Liver (tissue), 3 donors: ENCODE measurements at regions not wholly inside any gene's neighbourhood (a gene's known extent, or its start where the extent isn't known, plus 50 kb on each side); places are given as distances from the start of the nearest gene placed in this dataset.
"Not testable (repeated sequence)": the region's sequence is repeated elsewhere in the genome, so short reads cannot be mapped to it uniquely, and the experiment has no call there.

ENCODE experiments used
- ATF3 ChIP-seq: IDR thresholded peaks from 2 replicates; pipeline ENCODE4 v1.6.1; 2016; ENCODE audit warnings: antibody characterized with exemption
- CTCF ChIP-seq: fragments of 150-350 bp; IDR thresholded peaks from 2 replicates; pipeline ENCODE4 v1.5.1; 2017; ENCODE audit warnings: improper control_type of control experiment, low read depth, low read length; ENCODE audit not compliant: missing input control
- FOXA1 ChIP-seq: IDR thresholded peaks from 2 replicates; pipeline ENCODE4 v1.6.1; 2016; ENCODE audit warnings: antibody characterized with exemption
- FOXA2 ChIP-seq: IDR thresholded peaks from 2 replicates; pipeline ENCODE4 v1.6.1; 2016; ENCODE audit warnings: antibody characterized with exemption
- GABPA ChIP-seq, 2 donors: IDR thresholded peaks in 1 of 2; conservative IDR thresholded peaks in 1 of 2; 2 replicates each; pipeline ENCODE4 v1.6.1; 2016; ENCODE audit warnings: antibody characterized with exemption in 2 of 2, mild to moderate bottlenecking in 1 of 2, moderate library complexity in 1 of 2
- JUND ChIP-seq, 2 donors: IDR thresholded peaks; 2 replicates each; pipeline ENCODE4 v1.6.1; 2016; ENCODE audit warnings: antibody characterized with exemption in 2 of 2
- MAX ChIP-seq: IDR thresholded peaks from 2 replicates; pipeline ENCODE4 v1.6.1; 2016; ENCODE audit warnings: antibody characterized with exemption
- NR2F2 ChIP-seq: IDR thresholded peaks from 2 replicates; pipeline ENCODE4 v1.6.1; 2016; ENCODE audit warnings: antibody characterized with exemption
- RAD21 ChIP-seq, 2 donors: IDR thresholded peaks; 2 replicates each; pipeline ENCODE4 v1.6.1; 2016; ENCODE audit warnings: antibody characterized with exemption in 2 of 2, mild to moderate bottlenecking in 2 of 2
- SP1 ChIP-seq: IDR thresholded peaks from 2 replicates; pipeline ENCODE4 v1.6.1; 2018; ENCODE audit warnings: antibody characterized with exemption, mild to moderate bottlenecking
- YY1 ChIP-seq: IDR thresholded peaks from 2 replicates; pipeline ENCODE4 v1.6.1; 2016; ENCODE audit warnings: antibody characterized with exemption, mild to moderate bottlenecking
- TF ChIP-seq, protein P1 (sequence below): IDR thresholded peaks from 2 replicates; pipeline ENCODE4 v1.6.1; 2016; ENCODE audit warnings: antibody characterized with exemption, mild to moderate bottlenecking
- TF ChIP-seq, protein P2 (sequence below): IDR thresholded peaks from 2 replicates; pipeline ENCODE4 v1.6.1; 2016; ENCODE audit warnings: antibody characterized with exemption
- donor health status: healthy.
- donor health status: healthy.

GRCh38 chr17:34423315-34423714, 60.3 kb upstream of the CCL1 start:
- TF ChIP-seq CTCF; GABPA (IDR thresholded peaks at IDR 0.05 in 1 of 2, conservative IDR thresholded peaks at IDR 0.05 in 1 of 2); FOXA1; MAX; FOXA2; SP1; ATF3; JUND (IDR thresholded peaks at IDR 0.05); YY1; NR2F2; RAD21 (IDR thresholded peaks at IDR 0.05): not testable (repeated sequence)
- TF ChIP-seq, protein P1, sequence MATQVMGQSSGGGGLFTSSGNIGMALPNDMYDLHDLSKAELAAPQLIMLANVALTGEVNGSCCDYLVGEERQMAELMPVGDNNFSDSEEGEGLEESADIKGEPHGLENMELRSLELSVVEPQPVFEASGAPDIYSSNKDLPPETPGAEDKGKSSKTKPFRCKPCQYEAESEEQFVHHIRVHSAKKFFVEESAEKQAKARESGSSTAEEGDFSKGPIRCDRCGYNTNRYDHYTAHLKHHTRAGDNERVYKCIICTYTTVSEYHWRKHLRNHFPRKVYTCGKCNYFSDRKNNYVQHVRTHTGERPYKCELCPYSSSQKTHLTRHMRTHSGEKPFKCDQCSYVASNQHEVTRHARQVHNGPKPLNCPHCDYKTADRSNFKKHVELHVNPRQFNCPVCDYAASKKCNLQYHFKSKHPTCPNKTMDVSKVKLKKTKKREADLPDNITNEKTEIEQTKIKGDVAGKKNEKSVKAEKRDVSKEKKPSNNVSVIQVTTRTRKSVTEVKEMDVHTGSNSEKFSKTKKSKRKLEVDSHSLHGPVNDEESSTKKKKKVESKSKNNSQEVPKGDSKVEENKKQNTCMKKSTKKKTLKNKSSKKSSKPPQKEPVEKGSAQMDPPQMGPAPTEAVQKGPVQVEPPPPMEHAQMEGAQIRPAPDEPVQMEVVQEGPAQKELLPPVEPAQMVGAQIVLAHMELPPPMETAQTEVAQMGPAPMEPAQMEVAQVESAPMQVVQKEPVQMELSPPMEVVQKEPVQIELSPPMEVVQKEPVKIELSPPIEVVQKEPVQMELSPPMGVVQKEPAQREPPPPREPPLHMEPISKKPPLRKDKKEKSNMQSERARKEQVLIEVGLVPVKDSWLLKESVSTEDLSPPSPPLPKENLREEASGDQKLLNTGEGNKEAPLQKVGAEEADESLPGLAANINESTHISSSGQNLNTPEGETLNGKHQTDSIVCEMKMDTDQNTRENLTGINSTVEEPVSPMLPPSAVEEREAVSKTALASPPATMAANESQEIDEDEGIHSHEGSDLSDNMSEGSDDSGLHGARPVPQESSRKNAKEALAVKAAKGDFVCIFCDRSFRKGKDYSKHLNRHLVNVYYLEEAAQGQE: not testable (repeated sequence)
- TF ChIP-seq, protein P2, sequence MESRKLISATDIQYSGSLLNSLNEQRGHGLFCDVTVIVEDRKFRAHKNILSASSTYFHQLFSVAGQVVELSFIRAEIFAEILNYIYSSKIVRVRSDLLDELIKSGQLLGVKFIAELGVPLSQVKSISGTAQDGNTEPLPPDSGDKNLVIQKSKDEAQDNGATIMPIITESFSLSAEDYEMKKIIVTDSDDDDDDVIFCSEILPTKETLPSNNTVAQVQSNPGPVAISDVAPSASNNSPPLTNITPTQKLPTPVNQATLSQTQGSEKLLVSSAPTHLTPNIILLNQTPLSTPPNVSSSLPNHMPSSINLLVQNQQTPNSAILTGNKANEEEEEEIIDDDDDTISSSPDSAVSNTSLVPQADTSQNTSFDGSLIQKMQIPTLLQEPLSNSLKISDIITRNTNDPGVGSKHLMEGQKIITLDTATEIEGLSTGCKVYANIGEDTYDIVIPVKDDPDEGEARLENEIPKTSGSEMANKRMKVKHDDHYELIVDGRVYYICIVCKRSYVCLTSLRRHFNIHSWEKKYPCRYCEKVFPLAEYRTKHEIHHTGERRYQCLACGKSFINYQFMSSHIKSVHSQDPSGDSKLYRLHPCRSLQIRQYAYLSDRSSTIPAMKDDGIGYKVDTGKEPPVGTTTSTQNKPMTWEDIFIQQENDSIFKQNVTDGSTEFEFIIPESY: not testable (repeated sequence)
